ENCODE measurements at regions not wholly inside any gene's neighbourhood (a gene's known extent, or its start where the extent isn't known, plus 50 kb on each side); places are given as distances from the start of the nearest gene placed in this dataset.

DNA sequence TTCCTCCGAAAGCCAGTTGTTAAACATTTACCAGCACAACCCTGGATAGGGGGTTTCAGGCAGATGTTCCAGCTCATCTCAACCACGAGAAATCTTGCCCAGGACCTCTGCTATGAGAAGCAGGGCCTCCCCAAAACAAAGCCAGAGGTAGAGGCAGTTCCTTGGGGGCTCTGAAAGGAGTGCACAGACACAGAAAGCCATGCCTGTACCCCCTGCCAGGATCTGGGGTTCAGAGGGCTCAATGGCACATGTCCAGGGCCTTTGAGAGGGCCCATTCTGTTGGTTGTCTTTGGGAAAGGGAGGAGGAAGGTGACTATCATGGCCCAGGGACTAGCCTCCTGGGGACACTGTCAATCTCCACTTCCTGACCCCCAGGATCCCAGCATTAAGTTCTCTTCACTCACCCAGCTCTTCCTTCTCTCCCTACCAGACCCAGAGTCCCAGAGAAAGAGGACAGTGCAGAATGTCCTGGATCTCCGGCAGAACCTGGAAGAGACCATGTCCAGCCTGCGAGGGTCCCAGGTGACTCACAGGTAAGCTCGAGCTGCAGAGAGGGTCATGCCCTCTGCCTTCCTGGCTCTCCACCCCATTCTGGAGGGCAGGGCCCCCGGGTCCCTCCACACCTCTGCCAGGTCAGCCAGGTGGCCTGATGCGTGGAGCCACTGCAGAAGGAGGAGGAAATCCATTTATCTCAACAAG, 116.4 kb upstream of the IPO9 start:
- no peak for DNase-seq
- CTCF ChIA-PET: interaction anchor here (0.6 to 12.9 kb wide), 4 partner anchors 8 to 182 kb away, joined by 3 to 250 read pairs (median 10); no protein-coding TSS in a partner anchor
- H3K4me1 Mint-ChIP-seq: no peaks in the 10 kb centered on the region

DNA sequence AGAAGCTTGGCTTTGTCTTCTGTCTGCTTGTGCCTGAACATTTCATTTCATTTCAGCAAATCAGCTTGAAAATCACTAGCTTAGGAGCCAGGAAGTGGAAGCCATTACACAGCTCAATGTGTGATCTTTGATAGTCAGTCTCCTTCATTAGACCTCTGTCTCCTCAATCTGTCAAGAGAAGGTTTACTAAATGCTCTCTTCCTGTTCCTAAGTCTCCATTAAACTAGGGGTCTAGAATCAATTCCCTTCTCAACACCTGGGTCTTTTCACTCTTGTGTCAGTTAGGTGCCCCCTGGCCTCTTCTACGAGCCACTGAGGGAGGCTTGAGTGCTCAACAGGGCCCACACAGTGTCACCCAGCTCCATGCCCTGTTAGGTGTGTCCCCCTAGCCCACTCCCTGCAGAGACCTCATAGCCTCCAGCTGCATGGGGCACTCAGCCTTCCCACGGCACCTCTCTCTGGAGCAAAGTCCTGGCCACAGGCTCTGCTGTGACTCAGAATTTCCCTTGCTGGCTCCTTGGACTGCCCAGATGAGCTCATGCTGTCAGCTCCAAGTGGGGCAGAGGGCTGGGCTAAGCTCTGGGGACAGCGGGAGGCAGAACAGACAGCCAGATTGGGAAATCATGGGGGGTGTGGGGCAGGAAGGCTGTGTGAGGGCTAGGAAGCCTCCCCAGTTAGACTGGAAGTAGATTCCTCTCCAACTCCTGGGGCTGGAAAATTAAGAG, 115.7 kb upstream of the IPO9 start:
- DNase-seq: no peak
- Mint-ChIP-seq H3K9me3 (no peaks in the 10 kb centered on the region), H3K27me3 (peaks cover 13% of the 10 kb centered on the region), H3K4me1 (no peaks in the 10 kb centered on the region), H3K36me3 (no peaks in the 10 kb centered on the region), H3K4me3 (no peak overlapping the region), H3K27ac (no peak overlapping the region)
- CTCF ChIA-PET: interaction anchor here (0.6 to 12.9 kb wide), 3 partner anchors 9 to 183 kb away, joined by 3 to 250 read pairs (median 16); no protein-coding TSS in a partner anchor

More for the DNA sequence above, 116.4 kb upstream of the IPO9 start:
- H3K36me3 Mint-ChIP-seq: no peaks in the 10 kb centered on the region
- H3K27ac Mint-ChIP-seq: no peak overlapping the region
- H3K27me3 Mint-ChIP-seq: peaks cover 17% of the 10 kb centered on the region
- H3K4me3 Mint-ChIP-seq: no peak overlapping the region
- no peaks in the 10 kb centered on the region for H3K9me3 Mint-ChIP-seq

DNA sequence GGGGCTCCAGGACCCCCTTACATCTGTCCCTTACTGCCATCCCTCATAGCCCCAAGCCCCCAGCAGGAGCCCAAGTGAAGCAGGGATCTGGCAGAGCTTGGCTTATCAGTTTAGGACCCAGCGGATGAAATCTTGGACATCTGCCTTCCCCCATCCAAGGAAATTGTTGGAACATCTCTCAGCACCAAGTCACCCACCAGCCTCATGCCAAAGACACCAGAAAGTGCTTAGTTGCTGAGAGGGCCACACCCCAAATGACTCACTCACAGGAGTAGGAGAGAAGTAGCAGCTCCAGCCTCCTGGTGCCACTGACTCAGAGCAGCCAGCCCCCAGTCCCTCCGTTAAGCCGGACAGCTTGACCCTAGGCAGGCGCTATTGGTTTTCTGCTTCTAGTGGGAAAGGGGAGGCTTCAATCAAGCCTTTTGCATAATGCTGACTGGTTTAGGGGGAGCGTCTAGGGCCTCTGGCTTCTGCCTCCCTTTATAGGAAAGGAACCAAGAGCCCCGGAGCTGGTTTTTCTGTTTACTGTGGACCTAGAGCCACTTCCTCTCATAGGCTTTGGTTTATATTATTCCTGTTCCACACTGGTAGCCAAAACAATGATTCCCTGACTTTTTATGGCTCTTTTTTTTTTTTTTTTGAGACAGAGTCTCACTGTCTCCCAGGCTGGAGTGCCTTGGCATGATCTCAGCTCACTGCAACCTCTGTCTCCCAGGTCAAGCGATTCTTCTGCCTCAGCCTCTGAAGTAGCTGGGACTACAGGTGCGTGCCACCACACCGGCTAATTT, 114.2 kb upstream of the IPO9 start:
- no peak overlapping the region for H3K4me3 Mint-ChIP-seq
- H3K9me3 Mint-ChIP-seq: no peaks in the 10 kb centered on the region
- no peak overlapping the region for H3K27ac Mint-ChIP-seq
- H3K4me1 Mint-ChIP-seq: no peaks in the 10 kb centered on the region
- no peaks in the 10 kb centered on the region for H3K36me3 Mint-ChIP-seq
- peaks cover 8% of the 10 kb centered on the region for H3K27me3 Mint-ChIP-seq
- CTCF ChIA-PET: interaction anchor here (1.0 to 12.9 kb wide), 3 partner anchors 11 to 80 kb away, joined by 3 to 250 read pairs (median 16); no protein-coding TSS in a partner anchor
- no peak for DNase-seq

DNA sequence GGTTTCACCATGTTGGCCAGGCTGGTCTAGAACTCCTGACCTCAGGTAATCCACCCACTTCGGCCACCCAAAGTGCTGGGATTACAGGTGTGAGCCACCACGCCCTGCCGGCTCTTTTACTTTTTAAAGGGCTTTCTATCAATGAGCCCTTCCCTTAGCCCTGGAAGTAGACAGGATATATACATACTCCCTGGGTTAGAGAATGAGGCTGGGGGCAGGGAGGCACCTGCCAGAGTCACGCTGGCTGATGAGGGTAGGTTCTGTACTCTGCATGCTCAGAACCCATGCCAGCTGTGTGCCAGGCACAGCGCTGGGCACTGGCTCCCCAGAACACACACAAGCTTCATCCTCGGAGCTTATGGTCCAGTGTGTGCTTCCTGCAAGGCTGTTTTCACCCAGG, 113.6 kb upstream of the IPO9 start:
- H3K4me1 Mint-ChIP-seq: no peaks in the 10 kb centered on the region
- H3K27ac Mint-ChIP-seq: no peak overlapping the region
- no peaks in the 10 kb centered on the region for H3K36me3 Mint-ChIP-seq
- H3K4me3 Mint-ChIP-seq: no peak overlapping the region
- H3K9me3 Mint-ChIP-seq: no peaks in the 10 kb centered on the region
- DNase-seq: no peak
- peaks cover 14% of the 10 kb centered on the region for H3K27me3 Mint-ChIP-seq
- CTCF ChIA-PET: interaction anchor here (1.0 kb wide), 1 partner anchor 79 kb away, joined by 3 read pairs; no protein-coding TSS in a partner anchor

DNA sequence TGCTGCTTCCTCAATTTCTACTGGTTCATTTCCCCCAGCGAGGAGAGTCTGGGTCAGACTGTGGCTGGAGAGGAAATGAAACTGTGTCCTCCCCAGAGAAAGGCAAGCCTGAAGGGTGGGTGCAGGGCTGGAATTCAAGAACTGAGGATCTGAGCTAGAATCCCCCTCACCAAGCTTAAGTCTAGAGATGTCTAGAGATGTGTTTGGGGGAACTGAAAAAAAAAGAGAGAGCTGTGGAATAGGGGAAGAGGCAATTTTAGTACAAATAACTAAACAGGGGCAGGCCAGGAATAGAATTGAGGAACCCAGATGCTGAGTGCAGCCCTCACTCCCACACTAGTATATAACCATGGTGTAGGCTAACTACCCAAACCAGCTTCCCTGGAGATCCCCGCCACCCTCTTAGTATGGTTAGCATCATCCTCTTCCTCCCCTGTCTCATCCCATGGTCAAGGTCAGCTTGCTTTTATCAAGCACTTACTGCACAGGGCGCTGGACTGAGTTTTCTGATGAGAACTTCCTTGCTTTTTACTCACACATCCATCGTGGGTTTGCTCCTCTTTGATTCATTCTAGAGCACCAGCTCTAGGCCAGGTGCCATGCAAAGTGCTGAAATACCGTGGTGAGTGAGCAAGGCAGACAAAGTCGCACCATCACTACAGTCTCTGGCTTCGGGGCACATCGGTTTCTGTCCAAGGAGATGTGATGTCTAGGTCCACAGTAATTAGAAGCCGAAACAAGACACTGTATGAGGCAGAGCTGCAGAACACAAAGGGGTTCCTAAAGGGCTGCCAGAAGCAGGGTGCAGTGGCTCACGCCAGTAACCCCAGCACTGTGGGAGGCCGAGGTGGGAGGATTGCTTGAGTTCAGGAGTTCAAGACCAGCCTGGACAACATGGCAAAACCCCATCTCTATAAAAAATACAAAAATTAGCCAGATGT, 112.9 kb upstream of the IPO9 start:
- H3K27me3 Mint-ChIP-seq: peaks cover 14% of the 10 kb centered on the region
- no peak overlapping the region for H3K27ac Mint-ChIP-seq
- H3K36me3 Mint-ChIP-seq: no peaks in the 10 kb centered on the region
- CTCF ChIA-PET: interaction anchor here (1.0 kb wide), 1 partner anchor 78 kb away, joined by 3 read pairs; no protein-coding TSS in a partner anchor
- no peak for DNase-seq
- no peaks in the 10 kb centered on the region for H3K9me3 Mint-ChIP-seq
- no peaks in the 10 kb centered on the region for H3K4me1 Mint-ChIP-seq
- H3K4me3 Mint-ChIP-seq: no peak overlapping the region

DNA sequence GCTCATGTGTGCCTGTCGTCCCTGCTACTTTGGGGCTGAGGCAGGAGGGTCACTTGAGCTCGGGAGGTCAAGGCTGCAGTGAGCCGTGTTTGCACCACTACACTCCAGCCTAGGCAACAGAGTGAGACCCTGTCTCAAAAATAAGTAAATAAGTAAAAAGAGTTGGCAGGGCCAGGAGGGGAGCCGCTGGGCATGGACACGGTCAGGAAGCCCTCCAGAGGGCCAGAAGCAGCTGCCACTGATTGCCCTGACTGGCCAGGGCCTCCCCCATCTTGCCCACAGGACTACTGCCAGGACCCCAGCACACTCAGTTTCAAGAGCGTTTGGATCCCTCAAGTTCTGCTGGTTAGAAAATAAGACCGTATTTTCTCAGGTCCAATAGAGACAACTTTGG, 112.2 kb upstream of the IPO9 start:
- no peaks in the 10 kb centered on the region for H3K4me1 Mint-ChIP-seq
- H3K9me3 Mint-ChIP-seq: no peaks in the 10 kb centered on the region
- CTCF ChIA-PET: no interaction called here
- no peak overlapping the region for H3K4me3 Mint-ChIP-seq
- H3K27me3 Mint-ChIP-seq: peaks cover 14% of the 10 kb centered on the region
- H3K36me3 Mint-ChIP-seq: no peaks in the 10 kb centered on the region
- no peak for DNase-seq
- no peak overlapping the region for H3K27ac Mint-ChIP-seq

DNA sequence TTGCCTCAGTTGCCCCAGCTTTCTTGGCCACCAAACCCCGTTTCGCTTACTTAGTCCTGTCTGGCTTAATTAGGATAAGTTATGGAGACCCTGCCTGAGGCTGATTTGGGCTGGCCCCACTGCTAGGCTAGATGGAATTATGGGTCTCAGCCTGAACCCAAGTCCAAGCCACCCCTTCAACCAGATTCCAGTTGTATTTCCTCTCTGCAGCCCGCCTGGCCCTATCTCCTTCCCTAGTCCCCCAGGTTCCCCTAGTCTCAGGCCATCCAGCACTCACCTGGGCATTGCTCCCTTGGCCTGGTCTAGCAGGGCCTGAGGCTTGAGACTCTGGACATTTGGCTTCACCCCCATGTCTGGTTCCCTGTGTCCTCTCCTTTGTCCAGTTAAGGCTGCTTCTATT, 111.7 kb upstream of the IPO9 start:
- no peaks in the 10 kb centered on the region for H3K4me1 Mint-ChIP-seq
- H3K27me3 Mint-ChIP-seq: peaks cover 16% of the 10 kb centered on the region
- H3K27ac Mint-ChIP-seq: no peak overlapping the region
- H3K36me3 Mint-ChIP-seq: no peaks in the 10 kb centered on the region
- CTCF ChIA-PET: interaction anchor here (1.5 to 2.0 kb wide), 2 partner anchors 8 to 12 kb away, joined by 8 to 9 read pairs; no protein-coding TSS in a partner anchor
- H3K9me3 Mint-ChIP-seq: no peaks in the 10 kb centered on the region
- no peak for DNase-seq
- H3K4me3 Mint-ChIP-seq: no peak overlapping the region

DNA sequence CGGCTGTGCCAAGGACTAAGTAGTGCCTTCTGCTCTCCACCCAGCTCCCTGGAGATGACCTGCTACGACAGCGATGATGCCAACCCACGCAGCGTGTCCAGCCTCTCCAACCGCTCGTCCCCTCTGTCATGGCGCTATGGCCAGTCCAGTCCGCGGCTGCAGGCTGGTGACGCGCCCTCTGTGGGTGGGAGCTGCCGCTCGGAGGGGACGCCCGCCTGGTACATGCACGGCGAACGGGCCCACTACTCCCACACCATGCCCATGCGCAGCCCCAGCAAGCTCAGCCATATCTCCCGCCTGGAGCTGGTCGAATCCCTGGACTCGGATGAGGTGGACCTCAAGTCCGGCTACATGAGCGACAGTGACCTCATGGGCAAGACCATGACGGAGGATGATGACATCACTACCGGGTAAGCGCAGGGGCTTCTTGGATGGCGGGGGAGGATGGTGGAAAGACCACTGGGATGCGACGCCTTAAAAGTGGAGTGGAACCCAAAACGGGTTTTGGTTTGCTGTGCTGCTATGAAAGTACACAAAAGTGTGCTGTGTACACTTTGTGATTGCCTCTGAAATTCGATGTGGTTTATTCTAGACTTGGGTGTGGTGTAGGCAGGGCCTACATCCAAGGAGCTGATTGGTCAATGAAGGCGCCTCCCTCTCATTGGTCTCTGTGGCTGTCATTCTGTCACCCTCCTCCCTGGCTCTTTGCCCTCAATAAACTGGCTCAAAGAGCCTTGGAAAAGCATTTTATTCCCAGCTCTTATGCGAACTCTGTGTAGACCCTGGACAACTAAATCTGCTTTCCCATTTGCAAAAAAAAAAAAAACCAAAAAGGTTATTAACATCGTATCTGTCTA, 110.4 kb upstream of the IPO9 start:
- Mint-ChIP-seq H3K4me1 (no peaks in the 10 kb centered on the region), H3K36me3 (no peaks in the 10 kb centered on the region), H3K27me3 (peaks cover 15% of the 10 kb centered on the region), H3K9me3 (no peaks in the 10 kb centered on the region), H3K27ac (no peak overlapping the region), H3K4me3 (no peak overlapping the region)
- CTCF ChIA-PET: interaction anchor here (0.6 to 2.0 kb wide), 7 partner anchors 9 to 74 kb away, joined by 3 to 9 read pairs (median 4); no protein-coding TSS in a partner anchor
- no peak for DNase-seq

DNA sequence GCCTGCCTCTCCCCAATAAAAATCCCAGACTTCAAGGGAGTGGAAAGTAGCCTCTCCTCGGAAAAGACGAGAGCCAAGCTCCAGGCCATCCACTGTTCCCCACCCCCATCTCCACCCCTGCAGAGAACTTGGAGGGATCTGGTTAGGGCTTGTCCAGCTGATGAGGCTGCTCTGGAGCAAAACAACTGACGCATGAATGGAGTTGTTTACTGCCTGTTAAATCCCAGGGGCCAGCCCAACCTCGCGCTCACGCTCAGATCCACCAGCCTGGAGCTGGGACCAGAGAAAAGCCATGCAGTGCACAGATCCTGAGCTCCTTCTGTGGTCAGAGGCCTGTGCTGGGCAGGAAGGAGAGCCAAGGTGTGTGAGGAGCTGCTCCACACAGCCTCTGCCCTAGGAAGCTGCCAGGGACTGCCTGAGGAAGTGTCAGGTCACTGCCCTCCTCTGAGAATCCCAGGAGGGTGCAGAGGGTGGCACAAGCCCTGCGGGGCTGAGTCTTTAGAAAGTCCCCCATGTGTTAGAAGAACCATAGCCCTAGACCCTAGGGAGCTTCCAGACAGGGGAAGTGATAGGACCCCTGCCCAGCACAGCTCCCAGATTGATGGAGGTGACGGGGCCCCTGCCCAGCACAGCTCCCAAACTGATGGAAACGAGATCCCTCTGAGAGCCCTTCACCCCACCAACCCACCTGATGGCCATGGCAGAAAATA, 109.0 kb upstream of the IPO9 start:
- DNase-seq: no peak
- Mint-ChIP-seq H3K27ac (no peak overlapping the region), H3K36me3 (no peaks in the 10 kb centered on the region), H3K9me3 (no peaks in the 10 kb centered on the region), H3K27me3 (peaks cover 19% of the 10 kb centered on the region), H3K4me1 (no peaks in the 10 kb centered on the region), H3K4me3 (no peak overlapping the region)
- CTCF ChIA-PET: interaction anchor here (0.6 to 1.5 kb wide), 3 partner anchors 11 to 173 kb away, joined by 3 to 13 read pairs (median 4); no protein-coding TSS in a partner anchor

DNA sequence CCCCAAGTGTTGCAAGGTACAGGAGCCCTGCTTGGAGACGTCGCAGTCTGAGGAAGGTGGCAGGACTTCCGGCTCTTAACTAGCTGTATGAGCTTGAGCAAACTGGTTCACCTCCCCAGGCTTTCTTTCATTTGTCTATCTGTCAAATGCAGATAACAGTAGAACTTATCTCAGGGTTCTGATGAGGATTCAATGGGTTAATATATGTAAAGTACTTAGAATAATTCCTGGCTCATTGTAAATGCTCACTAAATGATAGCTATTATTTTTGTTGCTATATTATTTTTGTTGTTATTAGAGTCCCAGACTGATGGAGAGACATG, 108.5 kb upstream of the IPO9 start:
- Mint-ChIP-seq H3K36me3 (no peaks in the 10 kb centered on the region), H3K4me1 (no peaks in the 10 kb centered on the region), H3K27ac (no peak overlapping the region), H3K9me3 (no peaks in the 10 kb centered on the region), H3K27me3 (peaks cover 19% of the 10 kb centered on the region), H3K4me3 (no peak overlapping the region)
- CTCF ChIA-PET: interaction anchor here (0.6 to 1.5 kb wide), 3 partner anchors 11 to 174 kb away, joined by 3 to 13 read pairs (median 4); no protein-coding TSS in a partner anchor
- no peak for DNase-seq

DNA sequence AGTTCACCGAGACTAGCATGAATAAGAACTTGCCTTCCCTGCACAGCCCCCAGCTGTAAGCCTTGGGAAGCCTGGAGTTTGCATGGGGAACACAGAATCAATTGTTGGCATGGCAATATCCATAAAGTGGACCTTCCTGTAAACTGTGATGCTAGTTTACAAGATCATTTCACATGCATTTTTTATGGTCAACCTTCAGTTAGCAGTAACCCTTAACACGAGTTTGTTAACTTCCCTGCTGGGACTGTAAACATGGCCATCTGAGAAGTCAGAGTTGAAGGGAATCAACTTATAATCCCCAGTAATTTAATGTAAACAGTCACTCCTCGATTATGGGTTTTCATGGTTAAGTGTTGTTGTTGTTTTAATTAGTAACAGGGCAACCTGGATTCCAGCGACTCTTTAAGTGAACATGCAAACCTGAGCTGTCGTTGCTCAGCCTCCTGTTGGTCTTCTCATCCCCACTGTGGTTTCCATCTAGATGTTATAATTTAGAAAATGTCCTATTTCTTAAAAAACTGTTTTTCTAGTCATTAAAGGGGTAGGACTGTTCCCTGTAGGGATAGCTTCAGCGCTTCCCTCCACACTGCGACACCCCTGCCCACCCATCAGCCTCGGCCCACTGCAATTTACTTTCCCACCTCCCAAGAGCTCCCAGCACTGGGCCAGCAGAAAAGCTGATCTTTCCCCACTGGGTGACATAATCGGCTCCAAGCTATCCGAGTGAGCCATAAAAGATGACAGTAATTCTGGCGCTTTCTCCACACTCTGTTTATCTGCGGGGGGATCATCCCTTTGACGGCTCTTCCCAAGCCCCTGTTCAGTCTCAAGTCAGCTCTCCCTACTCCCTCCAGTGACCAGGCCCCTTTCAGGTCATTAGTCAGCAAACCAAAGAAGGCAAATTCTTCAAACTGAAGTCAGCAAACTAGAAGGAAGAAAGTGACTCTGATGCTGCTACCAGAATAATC, 107.6 kb upstream of the IPO9 start:
- DNase-seq: no peak
- Mint-ChIP-seq H3K9me3 (no peaks in the 10 kb centered on the region), H3K27ac (no peak overlapping the region), H3K27me3 (peaks cover 19% of the 10 kb centered on the region), H3K4me1 (no peaks in the 10 kb centered on the region), H3K36me3 (no peaks in the 10 kb centered on the region), H3K4me3 (no peak overlapping the region)
- CTCF ChIA-PET: interaction anchor here (1.4 to 1.5 kb wide), 2 partner anchors 11 to 12 kb away, joined by 3 to 13 read pairs; no protein-coding TSS in a partner anchor

All from activated naive CD4-positive, alpha-beta T cell treated with anti-CD3 and anti-CD28 coated beads, Interleukin-2, amount 10 ng/mL, durations not matched to agents 7 days and 5 days (primary cell).